Ishikawa (cell line): ENCODE measurements at regions not wholly inside any gene's neighbourhood (a gene's known extent, or its start where the extent isn't known, plus 50 kb on each side); places are given as distances from the start of the nearest gene placed in this dataset.

ENCODE experiments used
- CEBPB ChIP-seq: IDR thresholded peaks from 2 replicates; pipeline ENCODE4 v1.6.1; 2012
- CREB1 ChIP-seq: IDR thresholded peaks from 2 replicates; pipeline ENCODE4 v1.6.1; 2012; ENCODE audit warnings: low read depth
- EGR1 ChIP-seq: IDR thresholded peaks from 2 replicates; pipeline ENCODE4 v1.6.1; 2012
- EP300 ChIP-seq: IDR thresholded peaks from 2 replicates; pipeline ENCODE4 v1.6.1; 2012; ENCODE audit warnings: borderline replicate concordance
- FOXM1 ChIP-seq: IDR thresholded peaks from 2 replicates; pipeline ENCODE4 v1.6.1; 2012; ENCODE audit warnings: low read depth, borderline replicate concordance
- MAX ChIP-seq: IDR thresholded peaks from 2 replicates; pipeline ENCODE4 v1.6.1; 2012
- NFIC ChIP-seq: IDR thresholded peaks from 2 replicates; pipeline ENCODE4 v1.6.1; 2012
- RAD21 ChIP-seq: IDR thresholded peaks from 2 replicates; pipeline ENCODE4 v1.6.1; 2012; ENCODE audit warnings: low read depth
- REST ChIP-seq: IDR thresholded peaks from 2 replicates; pipeline ENCODE4 v1.6.1; 2012; ENCODE audit warnings: low read depth, mild to moderate bottlenecking
- TAF1 ChIP-seq: IDR thresholded peaks from 2 replicates; pipeline ENCODE4 v1.6.1; 2012; ENCODE audit warnings: low read depth, mild to moderate bottlenecking
- TCF12 ChIP-seq: IDR thresholded peaks from 2 replicates; pipeline ENCODE4 v1.6.1; 2012; ENCODE audit warnings: low read depth
- TEAD4 ChIP-seq: IDR thresholded peaks from 2 replicates; pipeline ENCODE4 v1.6.1; 2012
- USF1 ChIP-seq: IDR thresholded peaks from 2 replicates; pipeline ENCODE4 v1.6.1; 2012
- YY1 ChIP-seq: IDR thresholded peaks from 2 replicates; pipeline ENCODE4 v1.6.1; 2012; ENCODE audit warnings: low read depth
- ZBTB7A ChIP-seq: IDR thresholded peaks from 2 replicates; pipeline ENCODE4 v1.6.1; 2012; ENCODE audit warnings: low read depth

DNA sequence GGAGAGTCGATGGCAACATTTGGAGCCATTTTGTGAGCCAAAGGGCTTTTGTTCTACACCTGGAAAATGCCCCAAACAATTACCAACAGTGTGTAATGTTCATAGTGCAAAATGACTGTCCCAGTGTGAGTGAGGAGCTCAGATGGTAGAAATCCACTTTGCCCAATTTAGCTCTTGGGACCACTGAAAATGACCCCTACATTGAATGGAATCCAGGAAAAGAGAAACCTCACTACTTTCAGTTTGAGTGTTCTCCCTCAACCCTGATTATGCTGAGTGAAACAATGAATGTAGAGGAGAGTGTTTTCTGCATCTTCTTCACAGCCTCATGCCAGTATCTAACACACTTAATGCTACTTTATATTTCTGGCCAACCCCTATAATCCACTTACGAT, 84.9 kb upstream of the NRN1 start:
- no peak for TF ChIP-seq NFIC
- TF ChIP-seq TAF1: no peak
- no peak for TF ChIP-seq TEAD4
- no peak for TF ChIP-seq EGR1
- no peak for TF ChIP-seq TCF12
- no peak for TF ChIP-seq USF1
- no peak for TF ChIP-seq CREB1
- TF ChIP-seq MAX: no peak
- TF ChIP-seq YY1: no peak
- no peak for TF ChIP-seq RAD21
- no peak for TF ChIP-seq FOXM1
- TF ChIP-seq EP300: no peak

DNA sequence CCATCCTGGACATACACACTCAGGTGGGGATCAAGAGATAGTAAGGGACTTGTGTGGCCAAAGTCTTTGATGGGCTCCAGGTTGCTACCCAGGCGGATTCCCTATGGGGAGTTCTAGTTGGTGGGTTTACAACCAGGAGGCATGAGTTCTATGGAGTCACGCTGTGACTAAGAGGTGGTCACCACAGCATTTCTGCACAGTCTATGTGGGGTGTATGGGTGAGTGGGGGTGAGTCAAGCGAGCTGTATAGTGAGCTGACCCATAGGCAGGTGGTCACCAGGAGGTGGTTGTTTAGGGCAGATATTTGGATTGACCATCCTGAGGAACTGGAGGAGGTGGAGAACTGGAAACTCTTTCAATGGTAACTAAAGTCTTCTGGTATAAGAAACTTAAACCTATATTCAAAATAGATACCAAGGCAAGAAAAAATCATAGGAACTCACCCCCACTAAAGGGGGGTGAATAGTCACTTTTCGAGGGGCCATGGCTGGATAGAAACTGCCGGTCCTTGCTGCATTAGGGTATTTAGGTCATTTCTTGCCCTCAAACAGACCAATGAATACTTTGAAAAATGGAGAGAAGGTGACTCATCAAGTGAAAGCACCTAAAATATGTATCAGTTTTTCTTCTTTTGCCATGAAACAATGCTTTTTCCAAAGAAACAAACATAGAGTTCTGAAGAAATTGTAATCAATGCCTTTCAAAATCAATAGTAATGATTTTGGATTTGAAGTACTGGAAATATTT, 84.3 kb upstream of the NRN1 start:
- TF ChIP-seq FOXM1: no peak
- no peak for TF ChIP-seq USF1
- no peak for TF ChIP-seq REST

DNA sequence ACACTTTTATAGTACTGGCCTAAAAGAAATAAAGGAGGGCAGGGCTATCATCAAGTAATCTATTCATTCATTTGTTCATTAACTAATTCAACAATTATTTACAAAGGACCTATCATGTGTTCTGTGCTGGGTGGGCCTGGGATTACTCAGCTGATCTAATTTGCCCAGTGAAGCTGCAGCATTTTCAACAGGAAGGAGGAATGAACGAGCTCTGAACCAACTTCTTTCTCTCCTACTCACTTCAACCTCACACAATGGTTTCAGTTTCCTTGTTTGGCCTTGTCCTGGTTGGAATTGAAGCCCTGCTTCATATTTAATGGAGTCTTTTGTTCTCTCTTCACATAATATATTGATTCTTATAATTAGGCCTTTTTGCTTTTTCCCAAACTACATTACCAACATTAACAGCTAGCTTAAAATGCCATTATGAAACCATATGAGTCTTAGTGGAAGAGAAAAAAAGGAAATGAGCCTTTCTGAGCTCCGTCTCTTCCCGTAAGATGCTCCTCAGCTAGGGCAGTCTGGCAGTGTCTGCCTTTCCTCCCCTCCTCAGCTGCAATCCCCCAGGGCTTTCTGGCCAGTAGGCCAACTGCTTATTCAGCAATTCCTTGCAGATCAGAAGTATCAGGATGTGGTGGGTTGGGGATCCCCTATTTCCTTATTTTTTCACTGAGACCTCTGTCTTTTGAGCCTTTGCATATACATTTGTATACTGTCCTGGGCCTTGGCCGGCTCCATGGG, 79.4 kb upstream of the NRN1 start:
- TF ChIP-seq FOXM1 (no peak), TAF1 (no peak), YY1 (no peak), TEAD4 (no peak), EGR1 (no peak), CEBPB (no peak), ZBTB7A (no peak), NFIC (no peak), EP300 (no peak)

GRCh38 chr6:6080975-6081374, 74.2 kb upstream of the NRN1 start:
- TF ChIP-seq ZBTB7A: no peak
- TF ChIP-seq REST: no peak
- no peak for TF ChIP-seq TAF1
- TF ChIP-seq EGR1: no peak
- TF ChIP-seq CEBPB: no peak
- TF ChIP-seq EP300: no peak
- TF ChIP-seq MAX: no peak
- TF ChIP-seq TEAD4: no peak
- no peak for TF ChIP-seq YY1
- TF ChIP-seq USF1: no peak
- no peak for TF ChIP-seq TCF12
- no peak for TF ChIP-seq RAD21
- TF ChIP-seq CREB1: no peak

GRCh38 chr6:6074190-6074589, 67.5 kb upstream of the NRN1 start:
- no peak for TF ChIP-seq REST
- no peak for TF ChIP-seq FOXM1
- TF ChIP-seq TCF12: no peak
- TF ChIP-seq TEAD4: no peak
- TF ChIP-seq NFIC: no peak
- no peak for TF ChIP-seq USF1
- no peak for TF ChIP-seq ZBTB7A
- no peak for TF ChIP-seq EP300
- no peak for TF ChIP-seq RAD21
- TF ChIP-seq TAF1: no peak
- no peak for TF ChIP-seq CREB1
- TF ChIP-seq MAX: no peak
- no peak for TF ChIP-seq EGR1
- TF ChIP-seq YY1: no peak
- TF ChIP-seq CEBPB: no peak
